IgD-negative memory B cell (primary cell): ENCODE measurements at regions not wholly inside any gene's neighbourhood (a gene's known extent, or its start where the extent isn't known, plus 50 kb on each side); places are given as distances from the start of the nearest gene placed in this dataset.

Source experiments
- H3K27ac Mint-ChIP-seq, 3 donors: one replicate each; pipeline ENCODE4 v1.8.0; 2020 to 2022; ENCODE audit warnings: mild to moderate bottlenecking in 3 of 3, mixed read lengths in 3 of 3, moderate library complexity in 1 of 3
- H3K27me3 Mint-ChIP-seq: one replicate; pipeline ENCODE4 v1.8.0; 2021; ENCODE audit warnings: mixed read lengths
- H3K36me3 Mint-ChIP-seq: one replicate; pipeline ENCODE4 v1.8.0; 2020; ENCODE audit warnings: mild to moderate bottlenecking, mixed read lengths
- H3K4me1 Mint-ChIP-seq, 3 donors: one replicate each; pipeline ENCODE4 v1.8.0; 2020 to 2022; ENCODE audit warnings: mixed read lengths in 3 of 3, mild to moderate bottlenecking in 1 of 3
- H3K4me3 Mint-ChIP-seq, 4 donors: one replicate each; pipeline ENCODE4 v1.8.0; 2020 to 2022; ENCODE audit warnings: mild to moderate bottlenecking in 4 of 4, mixed read lengths in 4 of 4, moderate library complexity in 3 of 4
- H3K9me3 Mint-ChIP-seq, 3 donors: one replicate each; pipeline ENCODE4 v1.8.0; 2020 to 2021; ENCODE audit warnings: mixed read lengths in 3 of 3, mild to moderate bottlenecking in 1 of 3

DNA sequence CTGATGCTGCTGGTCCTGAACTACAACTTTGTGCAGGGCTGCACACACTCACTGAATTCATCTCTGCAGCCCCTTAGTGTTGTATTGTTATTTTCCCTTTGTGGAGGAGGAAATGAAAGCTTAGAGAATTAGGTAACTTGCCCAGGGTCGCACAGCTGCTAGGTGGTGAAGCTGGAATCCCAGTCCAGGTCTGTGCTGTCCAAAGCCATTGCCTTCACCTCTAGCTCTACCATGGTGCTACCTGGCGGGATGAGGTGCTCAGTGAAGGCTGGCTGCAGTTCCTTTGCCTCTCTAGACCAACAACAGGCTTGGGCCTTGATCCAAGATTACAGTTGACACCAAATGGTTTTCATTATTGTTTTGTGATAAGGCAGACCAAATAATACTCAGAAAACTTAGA lies 177.8 kb upstream of the PITX1 start:
- Mint-ChIP-seq H3K27me3 (peaks cover 10% of the 10 kb centered on the region), H3K4me3 (no peak overlapping the region), H3K9me3 (no peaks in the 10 kb centered on the region), H3K27ac (no peak overlapping the region), H3K36me3 (no peaks in the 10 kb centered on the region), H3K4me1 (peaks cover 0 to 1% (median 0%) of the 10 kb centered on the region in 3 donors)

DNA sequence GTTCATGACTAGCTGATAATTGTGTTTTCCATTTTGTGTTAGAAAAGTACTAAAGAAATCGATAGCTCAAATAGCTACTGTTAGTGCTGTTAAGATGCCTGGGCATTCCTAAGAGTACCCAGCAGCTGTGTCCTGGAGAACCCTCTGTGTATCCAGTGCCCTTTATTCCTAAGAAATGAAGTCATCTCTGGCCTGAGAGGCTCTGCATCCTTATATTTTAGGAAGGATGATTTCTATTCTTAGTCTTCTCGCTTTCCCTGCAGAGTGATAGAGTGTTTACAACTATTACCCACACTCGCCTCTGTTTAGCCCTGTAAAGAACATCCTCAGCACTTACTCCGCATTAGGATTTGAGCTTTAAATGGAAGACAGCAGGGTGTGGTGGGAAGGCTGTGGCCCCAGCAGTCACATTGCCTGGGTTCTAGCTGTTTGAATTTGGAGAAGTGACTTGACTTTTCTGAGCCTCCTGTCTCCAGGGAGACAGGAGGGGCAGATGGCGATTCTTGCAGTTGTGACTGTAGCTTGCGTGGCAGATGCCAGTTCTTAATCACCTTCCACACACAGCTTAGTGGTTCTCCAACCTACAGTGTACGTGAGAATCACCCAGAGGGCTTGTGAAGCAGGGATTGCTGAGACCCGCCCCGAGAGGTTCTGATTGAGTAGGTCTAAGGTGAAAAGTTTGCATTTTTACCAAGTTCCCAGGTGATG lies 177.2 kb upstream of the PITX1 start:
- no peak overlapping the region for H3K27ac Mint-ChIP-seq
- H3K36me3 Mint-ChIP-seq = no peaks in the 10 kb centered on the region
- H3K9me3 Mint-ChIP-seq = no peaks in the 10 kb centered on the region
- no peak overlapping the region for H3K4me3 Mint-ChIP-seq
- H3K27me3 Mint-ChIP-seq = peaks cover 14% of the 10 kb centered on the region
- H3K4me1 Mint-ChIP-seq = peaks cover 0 to 1% (median 0%) of the 10 kb centered on the region in 3 donors

DNA sequence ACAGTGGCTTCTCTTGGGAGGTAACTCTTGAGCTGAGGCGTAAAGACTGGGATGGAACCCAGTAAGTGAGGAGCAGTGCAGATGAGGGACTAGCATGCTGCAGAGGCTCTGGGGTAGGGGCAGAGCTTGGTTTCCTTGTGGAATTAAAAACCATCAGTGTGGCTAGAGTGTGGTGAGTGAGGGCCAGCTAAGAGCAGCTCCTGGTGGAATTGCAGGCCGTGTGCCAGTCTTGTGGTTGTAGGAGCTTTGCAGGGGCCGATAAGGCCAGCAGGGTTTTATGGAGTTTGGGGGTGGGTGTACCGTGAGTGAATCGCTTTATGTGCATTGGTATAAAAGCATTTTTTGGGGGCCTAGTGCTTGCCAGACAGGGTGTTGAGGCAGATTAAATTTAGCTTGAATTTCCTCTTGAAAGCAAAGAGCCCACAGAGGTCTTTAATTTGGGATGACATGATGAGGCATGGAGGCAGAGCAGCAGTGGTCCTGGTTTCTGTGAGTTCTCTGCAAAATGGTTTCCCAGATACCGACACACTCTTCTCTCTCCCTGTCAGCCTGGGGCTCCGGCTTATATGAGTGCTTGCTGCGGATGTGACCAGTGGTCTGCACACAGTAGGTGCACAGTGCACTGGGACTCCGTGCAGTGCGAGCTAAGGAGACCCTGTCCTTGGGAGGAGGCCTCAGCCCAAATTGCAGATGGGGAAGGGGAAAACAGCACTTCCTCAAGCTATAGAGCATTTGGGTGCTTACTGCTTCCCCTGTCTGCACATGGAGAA lies 176.4 kb upstream of the PITX1 start:
- no peak overlapping the region for H3K4me3 Mint-ChIP-seq
- no peak overlapping the region for H3K27ac Mint-ChIP-seq
- no peaks in the 10 kb centered on the region for H3K9me3 Mint-ChIP-seq
- H3K4me1 Mint-ChIP-seq = no peaks in the 10 kb centered on the region
- peaks cover 14% of the 10 kb centered on the region for H3K27me3 Mint-ChIP-seq
- no peaks in the 10 kb centered on the region for H3K36me3 Mint-ChIP-seq

- Mint-ChIP-seq H3K4me1 (no peaks in the 10 kb centered on the region), H3K27ac (no peak overlapping the region), H3K4me3 (no peak overlapping the region), H3K36me3 (no peaks in the 10 kb centered on the region), H3K27me3 (peaks cover 14% of the 10 kb centered on the region), H3K9me3 (peaks cover 0 to 2% (median under 1%) of the 10 kb centered on the region in 3 donors)
These were observed 175.1 kb upstream of the PITX1 start for GRCh38 chr5:135208903-135209721.

- H3K27me3 Mint-ChIP-seq = peaks cover 20% of the 10 kb centered on the region
- H3K4me1 Mint-ChIP-seq = no peaks in the 10 kb centered on the region
- H3K27ac Mint-ChIP-seq = no peak overlapping the region
- no peak overlapping the region for H3K4me3 Mint-ChIP-seq
- peaks cover 3 to 8% (median 6%) of the 10 kb centered on the region in 3 donors for H3K9me3 Mint-ChIP-seq
- no peaks in the 10 kb centered on the region for H3K36me3 Mint-ChIP-seq
These were observed 174.5 kb upstream of the PITX1 start for GRCh38 chr5:135208555-135208902.

DNA sequence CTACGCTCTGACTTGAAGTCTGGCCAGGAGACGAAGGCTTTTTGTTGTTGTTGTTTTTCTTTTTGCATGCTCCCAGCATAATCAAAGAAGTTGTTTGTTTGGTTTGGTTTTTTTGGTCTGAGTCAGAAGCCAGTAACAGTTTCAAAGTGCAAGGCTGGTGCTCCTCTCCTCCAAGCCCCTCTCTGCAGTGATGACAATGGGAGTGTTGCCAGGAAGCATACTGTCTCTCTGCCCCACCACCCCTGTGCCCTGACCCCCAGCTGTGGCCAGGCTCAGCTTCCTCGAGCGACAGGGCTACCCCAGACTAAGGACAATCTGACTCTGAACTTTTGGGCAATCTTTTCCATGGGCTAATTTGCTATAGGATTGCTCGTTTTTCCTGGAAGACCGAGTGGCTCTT lies 173.8 kb upstream of the PITX1 start:
- Mint-ChIP-seq H3K27me3 (peaks cover 22% of the 10 kb centered on the region), H3K4me1 (no peaks in the 10 kb centered on the region), H3K36me3 (no peaks in the 10 kb centered on the region), H3K4me3 (no peak overlapping the region), H3K9me3 (peaks cover 5 to 10% (median 10%) of the 10 kb centered on the region in 3 donors), H3K27ac (no peak overlapping the region)

DNA sequence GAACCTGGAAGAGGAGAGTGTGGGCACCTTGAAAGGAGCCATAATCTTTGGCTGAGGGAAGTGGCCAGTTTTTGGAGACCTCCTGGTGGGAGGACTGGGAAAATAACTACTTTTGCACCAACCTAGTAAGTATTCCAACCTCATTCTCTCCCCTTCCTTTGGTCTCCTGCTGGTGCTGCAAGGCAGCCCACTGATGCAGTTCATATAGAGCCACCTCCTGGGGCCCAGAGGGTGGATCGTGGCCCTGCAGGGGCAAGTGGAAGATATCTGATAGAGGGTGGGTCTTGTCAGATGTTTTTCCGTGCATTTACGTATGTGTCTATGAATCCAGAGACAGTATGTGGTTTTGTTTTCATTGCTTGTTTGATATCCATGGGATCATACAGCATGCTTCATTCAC lies 172.8 kb upstream of the PITX1 start:
- peaks cover 10 to 19% (median 17%) of the 10 kb centered on the region in 3 donors for H3K9me3 Mint-ChIP-seq
- H3K27me3 Mint-ChIP-seq = peaks cover 32% of the 10 kb centered on the region
- no peak overlapping the region for H3K27ac Mint-ChIP-seq
- H3K4me3 Mint-ChIP-seq = no peak overlapping the region
- no peaks in the 10 kb centered on the region for H3K4me1 Mint-ChIP-seq
- no peaks in the 10 kb centered on the region for H3K36me3 Mint-ChIP-seq

DNA sequence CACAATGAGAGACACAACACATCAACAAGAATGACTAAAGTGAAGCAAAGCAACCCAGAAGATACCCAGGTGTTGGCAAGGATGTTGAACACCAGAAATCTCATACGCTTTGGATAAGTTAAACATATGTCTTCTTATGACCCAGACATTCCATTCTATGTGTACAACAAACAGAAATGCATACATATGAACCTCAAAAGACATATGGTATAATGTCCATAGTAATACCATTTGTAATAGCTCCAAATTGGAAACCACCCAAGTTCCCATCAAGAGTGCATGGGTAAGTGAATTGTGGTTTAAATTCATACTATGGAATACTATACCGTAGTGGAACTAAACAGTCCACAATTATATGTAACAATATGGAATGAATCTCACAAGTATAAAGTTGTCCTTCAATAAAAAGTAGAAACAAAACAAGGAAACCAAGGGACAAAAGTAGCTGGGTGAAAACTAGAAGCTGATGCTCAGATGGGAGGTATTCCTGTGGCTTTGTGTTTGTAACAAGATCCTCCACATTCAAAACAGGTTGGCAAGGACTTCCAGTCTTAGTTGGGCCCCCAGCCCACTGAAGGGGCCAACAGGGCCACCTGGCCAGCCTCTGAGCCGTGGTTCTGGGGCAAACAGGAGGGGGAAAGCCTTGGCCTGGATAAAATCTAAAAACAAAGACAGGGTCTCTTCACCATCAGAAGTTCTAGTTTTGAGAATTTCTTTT lies 171.8 kb upstream of the PITX1 start:
- Mint-ChIP-seq H3K36me3 (no peaks in the 10 kb centered on the region), H3K27ac (no peak overlapping the region), H3K9me3 (peaks cover 10 to 19% (median 17%) of the 10 kb centered on the region in 3 donors), H3K4me3 (no peak overlapping the region), H3K27me3 (peaks cover 33% of the 10 kb centered on the region), H3K4me1 (no peaks in the 10 kb centered on the region)

DNA sequence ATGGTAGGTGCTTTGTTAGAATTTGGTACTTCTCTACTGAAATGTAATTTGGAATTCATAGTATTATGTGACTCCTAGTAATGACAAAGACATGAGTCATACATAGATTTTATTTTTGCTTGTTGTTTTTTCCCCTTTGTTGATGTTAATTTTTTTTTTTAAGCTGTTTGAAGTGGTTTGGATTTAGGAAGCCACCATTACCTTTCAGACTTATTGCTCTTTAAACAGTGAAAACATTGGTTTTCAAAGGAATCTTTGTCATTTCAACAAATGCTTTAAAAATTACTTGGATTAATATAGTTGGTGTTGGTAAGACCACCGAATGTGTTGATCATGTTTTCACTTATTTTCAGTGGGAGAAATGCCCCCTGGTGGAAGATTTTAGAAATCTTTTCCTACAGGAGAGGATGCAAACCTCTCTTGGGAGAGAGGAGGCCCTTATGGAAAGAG lies 170.1 kb upstream of the PITX1 start:
- no peak overlapping the region for H3K27ac Mint-ChIP-seq
- H3K4me3 Mint-ChIP-seq = peak overlapping the region in 1 of 4 donors; percentile 12
- H3K9me3 Mint-ChIP-seq = peaks cover 11 to 19% (median 17%) of the 10 kb centered on the region in 3 donors
- H3K4me1 Mint-ChIP-seq = no peaks in the 10 kb centered on the region
- no peaks in the 10 kb centered on the region for H3K36me3 Mint-ChIP-seq
- H3K27me3 Mint-ChIP-seq = peaks cover 28% of the 10 kb centered on the region

GRCh38 chr5:135203593-135204036 lies 169.6 kb upstream of the PITX1 start:
- Mint-ChIP-seq H3K27me3 (peaks cover 28% of the 10 kb centered on the region), H3K27ac (no peak overlapping the region), H3K4me1 (no peaks in the 10 kb centered on the region), H3K4me3 (peak overlapping the region in 1 of 4 donors; percentile 12), H3K36me3 (no peaks in the 10 kb centered on the region), H3K9me3 (peaks cover 12 to 22% (median 19%) of the 10 kb centered on the region in 3 donors)

GRCh38 chr5:135203019-135203418 lies 169.0 kb upstream of the PITX1 start:
- Mint-ChIP-seq H3K27me3 (peaks cover 25% of the 10 kb centered on the region), H3K4me3 (no peak overlapping the region), H3K27ac (no peak overlapping the region), H3K9me3 (peaks cover 12 to 26% (median 19%) of the 10 kb centered on the region in 3 donors), H3K36me3 (no peaks in the 10 kb centered on the region), H3K4me1 (no peaks in the 10 kb centered on the region)

DNA sequence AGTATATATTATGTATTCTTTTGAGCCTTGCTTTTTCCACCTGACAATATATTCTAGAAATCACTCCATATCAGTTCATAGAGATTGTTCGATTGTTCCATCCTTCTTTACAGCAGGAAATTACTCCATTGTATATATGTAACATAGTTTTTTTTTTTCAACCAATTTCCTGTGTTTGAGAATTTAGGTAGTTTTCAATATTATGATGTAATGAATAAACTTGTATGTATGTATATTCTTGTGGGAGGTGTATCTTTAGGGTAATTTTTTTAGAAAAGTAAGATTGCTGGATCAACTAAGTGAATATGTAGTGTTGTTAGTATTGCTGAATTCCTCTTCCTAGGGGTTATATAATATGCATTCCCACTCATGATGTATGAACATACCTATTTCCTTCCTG lies 165.9 kb upstream of the PITX1 start:
- Mint-ChIP-seq H3K27ac (no peak overlapping the region), H3K36me3 (peaks cover 1% of the 10 kb centered on the region), H3K4me1 (no peaks in the 10 kb centered on the region), H3K4me3 (no peak overlapping the region), H3K9me3 (peaks cover 15 to 34% (median 24%) of the 10 kb centered on the region in 3 donors), H3K27me3 (peaks cover 19% of the 10 kb centered on the region)

- peaks cover 5 to 17% (median 5%) of the 10 kb centered on the region in 3 donors for H3K9me3 Mint-ChIP-seq
- no peaks in the 10 kb centered on the region for H3K4me1 Mint-ChIP-seq
- no peak overlapping the region for H3K27ac Mint-ChIP-seq
- peaks cover 1% of the 10 kb centered on the region for H3K36me3 Mint-ChIP-seq
- peak overlapping the region in 1 of 4 donors; percentile 4 for H3K4me3 Mint-ChIP-seq
- peaks cover 8% of the 10 kb centered on the region for H3K27me3 Mint-ChIP-seq
These were observed 162.5 kb upstream of the PITX1 start for GRCh38 chr5:135196483-135196882.

- Mint-ChIP-seq H3K27ac (no peak overlapping the region), H3K9me3 (peaks cover 5 to 17% (median 5%) of the 10 kb centered on the region in 3 donors), H3K4me1 (peaks cover 0 to 1% (median 0%) of the 10 kb centered on the region in 3 donors), H3K4me3 (no peak overlapping the region), H3K36me3 (peaks cover 1% of the 10 kb centered on the region), H3K27me3 (peaks cover 12% of the 10 kb centered on the region)
These were observed 161.2 kb upstream of the PITX1 start for GRCh38 chr5:135195270-135195608.
